ENCODE measurements at regions not wholly inside any gene's neighbourhood (a gene's known extent, or its start where the extent isn't known, plus 50 kb on each side); places are given as distances from the start of the nearest gene placed in this dataset.

GRCh38 chr20:40431112-40431511, 257.9 kb downstream of the MAFB start:
- H3K79me2 ChIP-seq (ENCODE audit: control insufficient read depth in 1 of 2, insufficient read depth in 2 of 2, low read length in 2 of 2), result no peaks in the 10 kb centered on the region
- POLR2A ChIA-PET (ENCODE audit: partially characterized antibody), result no interaction called here
- H2BK5ac ChIP-seq (ENCODE audit: low read depth, low read length), result no peak overlapping the region
- no peak overlapping the region for H2AK5ac ChIP-seq (ENCODE audit: low read depth, low read length)
- no peak overlapping the region for H3K23ac ChIP-seq (ENCODE audit: insufficient read length)
- H3K14ac ChIP-seq (ENCODE audit: insufficient read length), result no peak overlapping the region
- H2BK120ac ChIP-seq (replicated peaks; ENCODE audit: low read depth, low read length), result no peak overlapping the region
- no peaks in the 10 kb centered on the region for H4K20me1 ChIP-seq (replicated peaks in 1 of 2; ENCODE audit: control insufficient read depth in 1 of 2, insufficient read depth in 2 of 2, low read length in 2 of 2)
- H3K23me2 ChIP-seq (ENCODE audit: low read depth, low read length), result no peaks in the 10 kb centered on the region
- DNase-seq (ENCODE audit: low read depth in 1 of 2, low spot score in 2 of 2), result no peak
- H3K79me1 ChIP-seq (ENCODE audit: low read depth, low read length), result no peaks in the 10 kb centered on the region
- H4K5ac ChIP-seq (ENCODE audit: insufficient read length, low read depth, low read length), result no peak overlapping the region
- no peak overlapping the region for H3K4me3 ChIP-seq (ENCODE audit: extremely low read depth in 1 of 4, insufficient read depth in 2 of 4, low read depth in 3 of 4, low read length in 4 of 4)
- H4K8ac ChIP-seq (ENCODE audit: extremely low read depth, insufficient read depth, low read length), result no peak overlapping the region
- no peaks in the 10 kb centered on the region for H3K36me3 ChIP-seq (ENCODE audit: control insufficient read depth in 2 of 4, insufficient read depth in 4 of 4, low read length in 3 of 4)
- no peak for FAIRE-seq
- H3K56ac ChIP-seq (replicated peaks; ENCODE audit: insufficient read length, low read depth, low read length), result no peak overlapping the region
- no peaks in the 10 kb centered on the region for H3K4me1 ChIP-seq (replicated peaks in 1 of 4; ENCODE audit: control insufficient read depth in 3 of 4, insufficient read depth in 4 of 4, low read length in 3 of 4)
- WGBS, 2 experiments (ENCODE audit: extremely low coverage in 1 of 2, insufficient coverage in 1 of 2, insufficient read length in 1 of 2, insufficient replicate concordance in 2 of 2, low coverage in 1 of 2, low lambda C conversion rate in 2 of 2, missing lambda C conversion rate in 1 of 2), result 89% methylated on average over 4 of the region's 4 CpGs; no CpG with 5 or more reads in 1 of the 2 experiments
- no peak overlapping the region for H3K18ac ChIP-seq (ENCODE audit: extremely low read depth, low read length)
- TF ChIP-seq SAP30 (IDR thresholded peaks at IDR 0.05; ENCODE audit: insufficient read depth, insufficient replicate concordance, low read length), result no peak
- CTCF ChIA-PET (ENCODE audit: partially characterized antibody), result interaction anchor here (1.3 kb wide), 1 partner anchor 7 kb away, joined by 3 read pairs; no protein-coding TSS in a partner anchor
- H3K9ac ChIP-seq (replicated peaks in 1 of 4; ENCODE audit: extremely low read depth in 1 of 4, low read depth in 3 of 4, low read length in 3 of 4), result no peak overlapping the region
- H3K4ac ChIP-seq (replicated peaks; ENCODE audit: insufficient read length, low read depth, low read length), result no peak overlapping the region
- H3K4me2 ChIP-seq (ENCODE audit: insufficient read depth in 1 of 2, low read depth in 2 of 2, low read length in 2 of 2), result no peak overlapping the region
- no peak overlapping the region for H2AFZ ChIP-seq (ENCODE audit: low read length)
- no peak overlapping the region for H4K91ac ChIP-seq (replicated peaks; ENCODE audit: insufficient read length, low read length)
- no peak overlapping the region for H3K27ac ChIP-seq (ENCODE audit: low read depth, low read length)
- H2BK12ac ChIP-seq (ENCODE audit: low read depth, low read length), result no peak overlapping the region
- H3K9me3 ChIP-seq (ENCODE audit: insufficient read depth in 2 of 2, low read depth in 1 of 2, low read length in 1 of 2), result no peaks in the 10 kb centered on the region
- H3K27me3 ChIP-seq (replicated peaks in 1 of 4; ENCODE audit: control insufficient read depth in 3 of 4, extremely low read depth in 1 of 4, insufficient read depth in 3 of 4, low read length in 3 of 4), result no peaks in the 10 kb centered on the region
- no peak overlapping the region for H2BK20ac ChIP-seq (ENCODE audit: low read length)
- H2BK15ac ChIP-seq (ENCODE audit: low read length), result no peak overlapping the region
